Tibial nerve (tissue), 4 donors: ENCODE measurements at regions not wholly inside any gene's neighbourhood (a gene's known extent, or its start where the extent isn't known, plus 50 kb on each side); places are given as distances from the start of the nearest gene placed in this dataset.
"Not testable (repeated sequence)": the region's sequence is repeated elsewhere in the genome, so short reads cannot be mapped to it uniquely, and the experiment has no call there.

ENCODE experiments used
- DNase-seq, 2 donors: peaks; one replicate each; pipeline ENCODE4 v3.0.0-alpha.2; 2019; ENCODE audit warnings: low spot score in 2 of 2
- H3K27ac ChIP-seq, 4 donors: fragments of 200-600 bp; sonication (generic) in 3 of 4; one replicate each; pipeline ENCODE4 v1.5.1; 2017 to 2019; ENCODE audit warnings: mild to moderate bottlenecking in 1 of 4
- H3K27me3 ChIP-seq, 2 donors: fragments of 200-600 bp; sonication (generic) in 1 of 2; one replicate each; pipeline versions ENCODE4 v1.5.1 to v1.6.0; 2017 to 2019
- H3K36me3 ChIP-seq, 3 donors: fragments of 200-600 bp; sonication (generic); one replicate each; pipeline ENCODE4 v1.5.1; 2018 to 2019
- H3K4me1 ChIP-seq, 4 donors: fragments of 200-600 bp; sonication (generic) in 3 of 4; one replicate each; pipeline ENCODE4 v1.5.1; 2017 to 2019
- H3K4me3 ChIP-seq, 4 donors: fragments of 200-600 bp; sonication (generic) in 3 of 4; one replicate each; pipeline ENCODE4 v1.5.1; 2017 to 2019; ENCODE audit warnings: mild to moderate bottlenecking in 1 of 4, moderate library complexity in 1 of 4
- H3K9me3 ChIP-seq, 4 donors: fragments of 200-600 bp; sonication (generic) in 3 of 4; one replicate each; pipeline ENCODE4 v1.5.1; 2017 to 2019
- CTCF ChIP-seq, 5 experiments: fragments of 200-600 bp in 3 of 5; fragments of 450-650 bp in 2 of 5; sonication (generic) in 3 of 5; IDR thresholded peaks; one replicate each; pipeline ENCODE4 v1.5.1; 2016 to 2019; ENCODE audit warnings: antibody characterized with exemption in 5 of 5, mild to moderate bottlenecking in 3 of 5, moderate library complexity in 2 of 5
- EP300 ChIP-seq, 2 donors: sonication (generic); formaldehyde crosslinking; IDR thresholded peaks; one replicate each; pipeline ENCODE4 v1.6.1; 2017; ENCODE audit warnings: antibody characterized with exemption in 2 of 2, mild to moderate bottlenecking in 1 of 2
- POLR2A ChIP-seq, 2 donors: fragments of 450-650 bp; IDR thresholded peaks; one replicate each; pipeline ENCODE4 v1.6.1; 2017; ENCODE audit warnings: antibody characterized with exemption in 2 of 2, mild to moderate bottlenecking in 2 of 2, moderate library complexity in 2 of 2
- WGBS, 2 donors: methylation state at CpG; one replicate each; pipeline ENCODE4 v1.1.5; 2018; 5-methylcytosine and 5-hydroxymethylcytosine counted together

- 49 to 50% methylated on average over 3 of the region's 3 CpGs for WGBS, 2 donors
- TF ChIP-seq EP300 (IDR thresholded peaks at IDR 0.05) (no peak), CTCF (IDR thresholded peaks at IDR 0.05) (no peak), POLR2A (IDR thresholded peaks at IDR 0.05) (no peak)
- Histone ChIP-seq H3K4me1 (no peaks in the 10 kb centered on the region), H3K9me3 (no peaks in the 10 kb centered on the region), H3K27ac (no peak overlapping the region), H3K4me3 (no peak overlapping the region), H3K27me3 (no peaks in the 10 kb centered on the region), H3K36me3 (no peaks in the 10 kb centered on the region)
- no peak for DNase-seq
These were observed 622.7 kb upstream of the GBE1 start for GRCh38 chr3:82384181-82384580.

GRCh38 chr3:82382831-82383230 lies 621.4 kb upstream of the GBE1 start:
- H3K36me3 ChIP-seq, result no peaks in the 10 kb centered on the region
- H3K4me3 ChIP-seq, result no peak overlapping the region
- H3K4me1 ChIP-seq, result no peaks in the 10 kb centered on the region
- H3K27ac ChIP-seq, result no peak overlapping the region
- 75 to 76% methylated on average over 4 of the region's 4 CpGs for WGBS, 2 donors
- no peaks in the 10 kb centered on the region for H3K9me3 ChIP-seq
- H3K27me3 ChIP-seq, result no peaks in the 10 kb centered on the region
- TF ChIP-seq POLR2A (IDR thresholded peaks at IDR 0.05), result no peak
- TF ChIP-seq CTCF (IDR thresholded peaks at IDR 0.05), result no peak
- TF ChIP-seq EP300 (IDR thresholded peaks at IDR 0.05), result no peak
- no peak for DNase-seq

GRCh38 chr3:82378392-82378791 lies 616.9 kb upstream of the GBE1 start:
- no peak for DNase-seq
- Histone ChIP-seq H3K9me3 (peaks cover 0 to 12% (median 2%) of the 10 kb centered on the region in 4 donors), H3K27me3 (no peaks in the 10 kb centered on the region), H3K27ac (no peak overlapping the region), H3K4me3 (no peak overlapping the region), H3K4me1 (no peaks in the 10 kb centered on the region), H3K36me3 (no peaks in the 10 kb centered on the region)
- WGBS, 2 donors, result 69 to 73% methylated on average over 2 of the region's 2 CpGs
- no peak for TF ChIP-seq POLR2A (IDR thresholded peaks at IDR 0.05)
- no peak for TF ChIP-seq CTCF (IDR thresholded peaks at IDR 0.05)
- no peak for TF ChIP-seq EP300 (IDR thresholded peaks at IDR 0.05)

- Histone ChIP-seq H3K4me3 (no peak overlapping the region), H3K36me3 (no peaks in the 10 kb centered on the region), H3K9me3 (peaks cover 0 to 12% (median 2%) of the 10 kb centered on the region in 4 donors), H3K4me1 (no peaks in the 10 kb centered on the region), H3K27me3 (no peaks in the 10 kb centered on the region), H3K27ac (no peak overlapping the region)
- no peak for TF ChIP-seq EP300 (IDR thresholded peaks at IDR 0.05)
- no peak for TF ChIP-seq CTCF (IDR thresholded peaks at IDR 0.05)
- TF ChIP-seq POLR2A (IDR thresholded peaks at IDR 0.05), result no peak
- 79 to 90% methylated on average over 3 of the region's 3 CpGs for WGBS, 2 donors
- no peak for DNase-seq
These were observed 615.4 kb upstream of the GBE1 start for GRCh38 chr3:82376883-82377282.

- 79 to 84% methylated on average over 4 of the region's 4 CpGs for WGBS, 2 donors
- not testable (repeated sequence) for H3K27ac ChIP-seq, H3K4me1 ChIP-seq, H3K27me3 ChIP-seq, H3K36me3 ChIP-seq, DNase-seq, H3K4me3 ChIP-seq
- peaks cover 0 to 12% (median 2%) of the 10 kb centered on the region in 4 donors for H3K9me3 ChIP-seq
These were observed 612.4 kb upstream of the GBE1 start for GRCh38 chr3:82373833-82374232.

GRCh38 chr3:82364827-82365226 lies 603.4 kb upstream of the GBE1 start:
- no peak for DNase-seq
- no peaks in the 10 kb centered on the region for H3K4me1 ChIP-seq
- H3K9me3 ChIP-seq, result no peaks in the 10 kb centered on the region
- WGBS, 2 donors, result 79 to 82% methylated on average over 4 of the region's 4 CpGs
- H3K27me3 ChIP-seq, result no peaks in the 10 kb centered on the region
- TF ChIP-seq POLR2A (IDR thresholded peaks at IDR 0.05), result no peak
- no peak for TF ChIP-seq EP300 (IDR thresholded peaks at IDR 0.05)
- H3K27ac ChIP-seq, result no peak overlapping the region
- no peak overlapping the region for H3K4me3 ChIP-seq
- no peaks in the 10 kb centered on the region for H3K36me3 ChIP-seq
